Omental fat pad (tissue), 3 donors: ENCODE measurements at regions not wholly inside any gene's neighbourhood (a gene's known extent, or its start where the extent isn't known, plus 50 kb on each side); places are given as distances from the start of the nearest gene placed in this dataset.
"Not testable (repeated sequence)": the region's sequence is repeated elsewhere in the genome, so short reads cannot be mapped to it uniquely, and the experiment has no call there.

ENCODE experiments used
- ATAC-seq: fragments of 150-250 bp; one replicate; pipeline ENCODE4 v1.9.1; 2016; ENCODE audit warnings: mild to moderate bottlenecking, moderate library complexity; ENCODE audit not compliant: low FRiP score
- DNase-seq: peaks from one replicate; pipeline ENCODE4 v3.0.0-alpha.2; 2019; ENCODE audit warnings: low spot score
- TF ChIP-seq, protein P1 (sequence below), 3 donors: fragments of 450-650 bp; IDR thresholded peaks; one replicate each; pipeline ENCODE4 v1.5.1; 2016 to 2017; ENCODE audit warnings: antibody characterized with exemption in 3 of 3, mild to moderate bottlenecking in 3 of 3, moderate library complexity in 2 of 3

GRCh38 chr20:30875868-30876267 lies 381.6 kb upstream of the DEFB115 start:
- not testable (repeated sequence) for ATAC-seq

DNA sequence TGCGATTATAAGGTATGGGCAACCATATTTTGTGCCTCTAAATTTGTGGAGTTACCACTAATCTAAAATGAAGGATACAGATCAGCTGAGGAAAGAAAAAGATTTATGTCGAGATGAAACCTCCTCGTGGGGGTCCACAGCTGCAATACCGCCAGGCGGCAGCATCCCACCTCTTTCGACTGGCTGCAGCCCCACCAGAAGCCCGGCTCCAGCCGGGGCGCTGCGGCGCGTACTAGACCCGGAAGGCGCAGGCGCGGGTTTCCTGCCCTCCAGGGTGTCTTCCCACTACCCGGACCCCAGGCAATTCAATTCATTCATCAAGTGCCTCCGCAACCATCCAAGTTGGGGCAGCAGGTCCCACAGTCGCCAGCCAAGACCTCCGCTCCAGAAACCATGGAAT lies 366.1 kb upstream of the DEFB115 start:
- not testable (repeated sequence) for ATAC-seq, DNase-seq

More at GRCh38 chr20:30875868-30876267, 381.6 kb upstream of the DEFB115 start:
- not testable (repeated sequence) for DNase-seq

DNA sequence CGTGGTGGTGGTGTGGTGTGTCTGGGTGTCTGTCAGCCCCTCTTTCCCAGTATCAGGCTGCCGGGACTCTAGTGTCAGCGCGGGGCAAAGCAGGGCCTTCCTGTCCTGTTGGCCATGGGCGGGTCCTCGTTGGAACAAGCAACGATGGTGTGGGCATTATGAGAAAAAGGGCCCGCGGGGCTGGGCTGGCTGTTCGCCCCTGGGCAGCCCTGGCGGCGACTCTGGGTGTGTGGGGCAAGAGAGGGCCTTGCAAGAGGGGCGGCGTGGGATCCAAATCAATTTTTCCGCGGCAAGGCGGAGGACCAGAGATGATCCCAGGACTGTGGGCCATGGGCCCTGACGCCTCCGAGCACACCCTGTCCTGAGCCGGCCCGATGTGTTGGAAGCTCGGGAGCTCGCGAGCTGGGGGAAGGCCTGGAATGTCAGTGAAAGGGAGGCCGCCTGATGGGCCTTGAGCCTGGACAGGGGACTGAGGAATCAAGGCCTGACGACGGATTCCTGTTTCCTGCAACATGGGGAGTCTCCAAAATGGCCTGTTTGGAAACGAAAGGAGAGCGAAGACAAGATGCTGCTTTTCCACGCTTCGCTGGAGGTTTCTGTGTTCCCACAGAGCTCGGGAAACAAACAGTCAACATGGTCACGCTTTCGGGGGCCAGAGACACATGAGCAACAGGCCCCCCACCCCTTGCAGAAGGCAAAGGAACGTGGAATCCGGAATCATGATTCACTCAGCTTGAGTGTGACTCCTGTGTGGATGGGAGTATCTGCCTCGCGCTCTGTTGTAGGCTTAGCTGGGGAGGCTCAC lies 364.7 kb upstream of the DEFB115 start:
- DNase-seq (no peak), ATAC-seq (no peak)
- TF ChIP-seq, protein P1, sequence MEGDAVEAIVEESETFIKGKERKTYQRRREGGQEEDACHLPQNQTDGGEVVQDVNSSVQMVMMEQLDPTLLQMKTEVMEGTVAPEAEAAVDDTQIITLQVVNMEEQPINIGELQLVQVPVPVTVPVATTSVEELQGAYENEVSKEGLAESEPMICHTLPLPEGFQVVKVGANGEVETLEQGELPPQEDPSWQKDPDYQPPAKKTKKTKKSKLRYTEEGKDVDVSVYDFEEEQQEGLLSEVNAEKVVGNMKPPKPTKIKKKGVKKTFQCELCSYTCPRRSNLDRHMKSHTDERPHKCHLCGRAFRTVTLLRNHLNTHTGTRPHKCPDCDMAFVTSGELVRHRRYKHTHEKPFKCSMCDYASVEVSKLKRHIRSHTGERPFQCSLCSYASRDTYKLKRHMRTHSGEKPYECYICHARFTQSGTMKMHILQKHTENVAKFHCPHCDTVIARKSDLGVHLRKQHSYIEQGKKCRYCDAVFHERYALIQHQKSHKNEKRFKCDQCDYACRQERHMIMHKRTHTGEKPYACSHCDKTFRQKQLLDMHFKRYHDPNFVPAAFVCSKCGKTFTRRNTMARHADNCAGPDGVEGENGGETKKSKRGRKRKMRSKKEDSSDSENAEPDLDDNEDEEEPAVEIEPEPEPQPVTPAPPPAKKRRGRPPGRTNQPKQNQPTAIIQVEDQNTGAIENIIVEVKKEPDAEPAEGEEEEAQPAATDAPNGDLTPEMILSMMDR (IDR thresholded peaks at IDR 0.05): no peak

GRCh38 chr20:30893346-30894314 lies 363.8 kb upstream of the DEFB115 start:
- DNase-seq: not testable (repeated sequence)

GRCh38 chr20:30894707-30895353 lies 362.6 kb upstream of the DEFB115 start:
- DNase-seq, ATAC-seq: not testable (repeated sequence)

More at GRCh38 chr20:30893346-30894314, 363.8 kb upstream of the DEFB115 start:
- ATAC-seq: not testable (repeated sequence)

- not testable (repeated sequence) for DNase-seq, ATAC-seq
Measured at GRCh38 chr20:30895354-30895711, 362.1 kb upstream of the DEFB115 start.

DNA sequence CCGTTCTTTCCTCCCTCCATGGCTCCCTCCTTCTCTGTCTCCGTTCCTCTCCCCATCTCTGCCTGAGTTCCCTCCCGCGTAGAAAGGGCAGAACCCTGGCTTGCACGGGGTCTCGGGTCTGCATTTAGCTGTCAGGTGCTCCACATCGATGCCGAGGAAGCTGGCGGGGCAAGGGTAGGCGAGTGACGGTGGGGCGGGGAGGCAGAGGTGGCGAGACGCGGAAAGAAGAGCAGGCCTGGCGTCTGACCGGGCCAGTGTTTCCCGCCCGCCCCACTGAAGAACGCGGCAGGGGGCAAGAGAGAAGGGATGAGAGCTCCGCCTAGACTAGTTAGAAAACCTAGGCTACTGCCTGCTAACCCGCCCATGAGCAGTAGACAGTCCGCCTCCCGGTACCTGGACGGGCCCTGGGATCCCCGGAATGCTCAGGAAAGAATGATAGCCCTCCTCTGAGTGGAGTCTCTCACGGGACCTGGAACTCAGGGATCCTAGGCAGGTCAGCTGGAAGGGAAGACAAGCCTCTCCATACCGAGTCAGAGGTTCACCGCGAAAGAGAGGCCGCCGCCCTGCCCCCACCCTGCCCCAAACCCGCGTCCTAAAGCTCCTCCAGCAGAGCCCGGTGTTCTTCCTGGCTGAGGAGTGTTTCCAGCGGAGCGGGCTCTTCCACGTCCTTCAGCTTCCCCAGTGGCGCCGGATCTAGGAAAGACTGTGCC lies 357.9 kb upstream of the DEFB115 start:
- not testable (repeated sequence) for ATAC-seq, DNase-seq

DNA sequence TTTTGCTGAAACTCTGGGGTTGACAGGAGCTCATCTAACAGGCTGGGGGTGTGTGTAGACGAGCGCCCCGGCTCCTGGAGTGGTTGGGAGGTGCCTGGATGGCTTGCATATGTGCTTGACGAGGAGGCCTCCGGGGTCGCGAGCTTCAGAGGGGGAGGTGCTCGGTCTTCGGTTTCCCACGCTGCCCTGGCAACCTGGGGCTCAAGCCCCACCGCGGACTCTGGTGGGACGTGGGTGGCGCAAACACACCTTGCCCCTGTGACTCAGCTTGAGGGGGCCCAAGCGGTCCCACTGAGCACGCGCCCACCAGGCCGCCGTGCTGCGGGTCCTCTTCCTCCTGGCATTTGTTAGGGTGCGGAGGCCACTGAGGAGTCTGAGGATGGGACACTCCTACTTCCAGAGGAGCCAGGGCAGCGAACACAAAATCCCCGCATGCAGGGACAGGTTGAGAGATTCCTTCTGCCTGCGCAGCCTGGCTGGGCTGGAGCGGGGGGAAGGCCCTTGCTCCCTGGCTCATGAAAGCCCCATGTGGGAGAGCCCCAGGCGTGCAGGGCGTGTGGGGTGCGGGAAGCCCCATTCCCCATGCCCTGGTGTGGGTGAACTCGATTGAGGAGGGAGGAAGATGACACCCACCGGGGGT lies 357.3 kb upstream of the DEFB115 start:
- not testable (repeated sequence) for ATAC-seq, DNase-seq

DNA sequence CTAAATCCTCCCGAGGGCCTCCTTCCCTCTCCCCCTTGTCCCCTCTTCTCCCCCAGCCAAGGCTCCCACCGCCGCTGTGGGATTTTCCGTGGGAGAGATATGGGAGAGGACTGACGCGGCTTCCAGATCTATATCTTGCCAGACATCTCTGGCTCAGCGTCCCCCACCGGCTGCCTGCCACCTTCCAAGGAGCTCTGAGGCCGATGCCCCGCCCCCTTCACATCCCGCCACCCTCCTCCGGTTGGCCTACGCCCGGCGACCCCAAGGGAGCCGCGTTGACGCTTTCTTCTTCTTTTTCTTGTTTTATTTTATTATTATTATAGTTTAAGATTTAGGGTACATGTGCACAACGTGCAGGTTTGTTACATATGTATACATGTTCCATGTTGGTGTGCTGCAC lies 352.2 kb upstream of the DEFB115 start:
- DNase-seq, ATAC-seq: not testable (repeated sequence)

- DNase-seq: no peak
- no peak for ATAC-seq
- TF ChIP-seq, protein P1 (IDR thresholded peaks at IDR 0.05): no peak
Measured at GRCh38 chr20:30910937-30911725, 346.3 kb upstream of the DEFB115 start.

- not testable (repeated sequence) for DNase-seq, ATAC-seq
Measured at GRCh38 chr20:30911832-30912660, 345.4 kb upstream of the DEFB115 start.

GRCh38 chr20:30912661-30913026 lies 344.8 kb upstream of the DEFB115 start:
- not testable (repeated sequence) for DNase-seq, ATAC-seq

DNA sequence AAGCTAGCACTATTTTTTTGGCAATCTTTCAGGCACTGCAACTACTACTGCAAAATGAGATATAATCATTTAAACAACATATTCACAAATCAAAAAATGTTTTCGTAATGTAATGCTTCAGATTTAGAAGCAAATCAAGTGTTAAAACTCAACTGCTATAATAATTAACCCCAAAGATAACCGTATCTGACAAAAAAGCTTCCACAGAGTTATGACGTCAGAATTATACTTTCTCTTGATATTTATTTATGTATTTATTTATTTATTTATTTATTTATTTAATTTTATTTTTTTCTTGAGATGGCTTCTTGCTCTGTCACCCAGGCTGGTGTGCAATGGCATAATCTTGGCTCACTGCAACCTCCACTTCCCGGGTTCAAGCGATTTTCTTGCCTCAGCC lies 341.1 kb upstream of the DEFB115 start:
- DNase-seq, ATAC-seq: not testable (repeated sequence)
